SU-DHL-6 (cell line): ENCODE measurements at regions not wholly inside any gene's neighbourhood (a gene's known extent, or its start where the extent isn't known, plus 50 kb on each side); places are given as distances from the start of the nearest gene placed in this dataset.

Experiments used
- H2AFZ ChIP-seq: fragments of 200-600 bp; sonication (generic); 2 replicates; pipeline ENCODE4 v1.6.1; 2014; ENCODE audit warnings: low read depth, mild to moderate bottlenecking, moderate library complexity, mixed read lengths, antibody characterized with exemption, low read length; ENCODE audit not compliant: severe bottlenecking
- H3F3A ChIP-seq: fragments of 200-600 bp; shearing (Covaris generic); 2 replicates; pipeline ENCODE4 v1.6.0; 2016; ENCODE audit warnings: antibody characterized with exemption, mild to moderate bottlenecking; ENCODE audit not compliant: insufficient read depth
- H3K27ac ChIP-seq: fragments of 200-600 bp; sonication (generic); 2 replicates; pipeline ENCODE4 v1.5.1; 2016; ENCODE audit warnings: low read depth, mild to moderate bottlenecking, low read length, moderate library complexity, mixed read lengths
- H3K27me3 ChIP-seq: fragments of 200-600 bp; sonication (generic), shearing (Covaris generic); 2 replicates; pipeline ENCODE4 v1.6.0; 2014; ENCODE audit warnings: mild to moderate bottlenecking, low read length
- H3K36me3 ChIP-seq: fragments of 200-600 bp; sonication (generic); 2 replicates; pipeline ENCODE4 v1.6.1; 2014; ENCODE audit warnings: mild to moderate bottlenecking, low read length, mixed read lengths
- H3K4me2 ChIP-seq: fragments of 300-600, 200-600 bp; shearing (Covaris generic), sonication (generic); 2 replicates; pipeline ENCODE4 v1.6.0; 2014; ENCODE audit warnings: low read length, low read depth, mild to moderate bottlenecking; ENCODE audit not compliant: poor library complexity, severe bottlenecking
- H3K4me3 ChIP-seq: fragments of 200-600 bp; sonication (generic); 2 replicates; pipeline ENCODE4 v1.5.1; 2014; ENCODE audit warnings: antibody characterized with exemption, low read length, mild to moderate bottlenecking, mixed read lengths; ENCODE audit not compliant: insufficient read depth, poor library complexity, severe bottlenecking
- H3K79me2 ChIP-seq: fragments of 200-600 bp; sonication (generic); 2 replicates; pipeline ENCODE4 v1.6.1; 2014; ENCODE audit warnings: mild to moderate bottlenecking, low read length, moderate library complexity; ENCODE audit not compliant: insufficient read depth
- H3K9ac ChIP-seq: fragments of 200-600 bp; sonication (generic); 2 replicates; pipeline ENCODE4 v1.7.0; 2014; ENCODE audit warnings: mild to moderate bottlenecking, low read length
- H3K9me2 ChIP-seq: fragments of 200-600 bp; sonication (generic); replicated peaks from 2 replicates; pipeline ENCODE4 v1.6.1; 2014; ENCODE audit warnings: low read length; ENCODE audit not compliant: insufficient read depth
- H3K9me3 ChIP-seq: fragments of 200-600 bp; sonication (generic); 2 replicates; pipeline ENCODE4 v1.6.1; 2014; ENCODE audit warnings: low read length, mixed read lengths; ENCODE audit not compliant: insufficient read depth
- H4K20me1 ChIP-seq: fragments of 200-600 bp; sonication (generic); 2 replicates; pipeline ENCODE4 v1.6.1; 2014; ENCODE audit warnings: low read depth, mild to moderate bottlenecking, antibody characterized with exemption, low read length, moderate library complexity, mixed read lengths
- EZH2phosphoT487 ChIP-seq: fragments of 200-600 bp; sonication (generic), shearing (Covaris generic); conservative IDR thresholded peaks from 2 replicates; pipeline ENCODE4 v1.6.1; 2018; ENCODE audit warnings: mild to moderate bottlenecking, antibody characterized with exemption, low read length, moderate library complexity, mixed read lengths
- TF ChIP-seq, protein P1 (sequence below): fragments of 200-600 bp; sonication (generic); IDR thresholded peaks from one replicate; pipeline ENCODE4 v1.5.1; 2017; ENCODE audit warnings: antibody characterized with exemption, mild to moderate bottlenecking, low read length, moderate library complexity; ENCODE audit not compliant: insufficient read depth, poor library complexity, severe bottlenecking

DNA sequence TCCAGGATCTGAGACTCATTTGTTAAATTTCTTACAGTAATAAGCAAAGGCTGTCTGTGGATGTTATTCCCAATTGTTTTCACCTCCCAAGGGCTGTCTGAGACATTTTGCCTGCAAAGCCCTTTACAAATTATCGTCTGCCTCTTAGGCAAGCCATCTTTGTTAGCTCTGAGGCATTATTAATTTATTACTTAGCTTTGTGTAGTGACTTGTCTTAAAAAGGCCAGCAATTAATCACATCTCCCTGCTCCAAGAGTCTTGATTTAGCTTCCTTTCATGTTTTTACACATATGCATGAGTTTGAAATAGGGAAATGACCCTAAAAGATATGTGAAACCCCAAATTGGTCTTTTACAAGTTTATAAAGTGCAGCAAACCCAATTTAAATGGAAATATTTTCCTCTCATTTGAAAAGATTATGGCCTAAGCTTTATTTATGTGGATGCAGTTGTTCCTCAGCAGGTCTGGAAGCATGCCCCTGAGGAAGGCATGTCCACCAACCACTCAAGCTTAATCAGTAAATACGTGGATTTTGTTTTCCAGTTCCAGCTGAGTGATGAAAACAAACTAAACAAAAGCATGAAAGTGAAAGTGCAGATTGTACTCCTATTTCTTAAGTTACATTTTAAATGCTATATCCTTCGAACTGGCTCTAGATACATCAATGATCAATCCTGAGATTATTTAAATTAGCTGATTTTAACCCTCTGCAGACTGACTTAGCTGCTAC is 173.6 kb upstream of the LNX1 start:
- Histone ChIP-seq H3K9ac (no peak overlapping the region), H3K27me3 (no peaks in the 10 kb centered on the region), H3K79me2 (no peaks in the 10 kb centered on the region), H3K4me2 (no peak overlapping the region), H3F3A (no peaks in the 10 kb centered on the region), H2AFZ (no peak overlapping the region), H3K36me3 (no peaks in the 10 kb centered on the region), H3K9me3 (no peaks in the 10 kb centered on the region), H3K9me2 (no peaks in the 10 kb centered on the region), H3K4me3 (no peak overlapping the region), H3K27ac (no peak overlapping the region), H4K20me1 (no peaks in the 10 kb centered on the region)
- TF ChIP-seq EZH2phosphoT487: no peak
- TF ChIP-seq, protein P1, sequence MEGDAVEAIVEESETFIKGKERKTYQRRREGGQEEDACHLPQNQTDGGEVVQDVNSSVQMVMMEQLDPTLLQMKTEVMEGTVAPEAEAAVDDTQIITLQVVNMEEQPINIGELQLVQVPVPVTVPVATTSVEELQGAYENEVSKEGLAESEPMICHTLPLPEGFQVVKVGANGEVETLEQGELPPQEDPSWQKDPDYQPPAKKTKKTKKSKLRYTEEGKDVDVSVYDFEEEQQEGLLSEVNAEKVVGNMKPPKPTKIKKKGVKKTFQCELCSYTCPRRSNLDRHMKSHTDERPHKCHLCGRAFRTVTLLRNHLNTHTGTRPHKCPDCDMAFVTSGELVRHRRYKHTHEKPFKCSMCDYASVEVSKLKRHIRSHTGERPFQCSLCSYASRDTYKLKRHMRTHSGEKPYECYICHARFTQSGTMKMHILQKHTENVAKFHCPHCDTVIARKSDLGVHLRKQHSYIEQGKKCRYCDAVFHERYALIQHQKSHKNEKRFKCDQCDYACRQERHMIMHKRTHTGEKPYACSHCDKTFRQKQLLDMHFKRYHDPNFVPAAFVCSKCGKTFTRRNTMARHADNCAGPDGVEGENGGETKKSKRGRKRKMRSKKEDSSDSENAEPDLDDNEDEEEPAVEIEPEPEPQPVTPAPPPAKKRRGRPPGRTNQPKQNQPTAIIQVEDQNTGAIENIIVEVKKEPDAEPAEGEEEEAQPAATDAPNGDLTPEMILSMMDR: no peak

DNA sequence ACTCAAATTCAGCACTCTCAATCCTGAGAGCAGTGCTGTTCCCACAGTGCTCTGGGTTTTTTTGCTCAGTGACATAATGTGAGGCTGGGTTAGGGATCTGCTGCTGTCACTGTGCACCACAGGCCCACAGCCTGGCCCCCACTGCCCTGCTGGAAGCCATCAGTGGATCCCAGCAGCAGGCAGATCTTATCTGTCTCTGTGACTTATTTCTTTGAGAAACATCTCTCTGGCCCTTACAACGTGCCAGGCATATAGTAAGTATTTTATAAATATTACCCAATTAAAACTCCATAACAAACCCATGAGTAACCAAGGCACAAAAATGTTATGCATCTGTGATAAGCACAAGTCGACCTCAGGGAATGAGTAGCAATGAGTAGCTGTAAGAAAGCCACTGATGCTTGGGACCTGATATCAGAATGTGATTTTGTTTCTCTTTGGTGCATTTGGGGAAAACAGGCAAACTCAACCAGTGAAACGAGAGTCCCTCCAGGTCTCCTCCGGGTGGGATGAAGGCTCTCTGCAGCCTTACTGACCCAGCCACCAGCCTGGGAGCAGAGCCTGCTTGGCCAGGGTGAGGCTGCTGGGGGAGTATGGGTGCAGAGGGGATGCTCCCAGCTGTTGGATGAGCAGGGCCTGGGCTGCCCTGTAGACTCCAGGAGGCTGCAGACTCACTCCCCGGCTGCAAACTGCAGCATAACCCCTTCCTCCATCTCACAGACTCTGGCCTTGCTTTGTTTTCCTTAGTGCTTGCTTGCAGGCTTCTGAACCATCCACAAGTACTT is 172.7 kb upstream of the LNX1 start:
- Histone ChIP-seq H2AFZ (no peak overlapping the region), H3K4me2 (no peak overlapping the region), H3K4me3 (no peak overlapping the region), H3F3A (no peaks in the 10 kb centered on the region), H3K9me2 (no peaks in the 10 kb centered on the region), H4K20me1 (no peaks in the 10 kb centered on the region), H3K9ac (no peak overlapping the region), H3K36me3 (no peaks in the 10 kb centered on the region), H3K79me2 (no peaks in the 10 kb centered on the region), H3K27ac (no peak overlapping the region), H3K9me3 (no peaks in the 10 kb centered on the region), H3K27me3 (no peaks in the 10 kb centered on the region)
- TF ChIP-seq EZH2phosphoT487: no peak
- TF ChIP-seq, protein P1: no peak

DNA sequence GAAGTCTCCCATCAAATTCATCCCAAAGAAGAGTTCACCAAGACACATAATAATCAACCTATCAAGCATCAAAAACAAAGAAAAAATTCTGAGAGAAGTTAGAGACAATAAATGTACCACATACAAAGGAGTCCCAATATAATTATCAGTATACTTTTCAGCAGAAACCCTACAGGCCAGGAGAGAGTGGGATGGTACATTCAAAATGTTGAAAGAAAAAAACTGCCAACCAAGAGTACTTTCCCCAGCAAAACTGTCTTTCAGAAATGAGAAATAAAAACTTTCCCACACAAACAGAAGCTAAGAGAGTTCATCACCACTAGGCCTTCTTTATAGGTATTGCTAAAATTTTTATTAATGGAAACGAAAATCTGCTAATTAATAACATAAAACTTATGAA is 164.4 kb upstream of the LNX1 start:
- no peaks in the 10 kb centered on the region for H3K36me3 ChIP-seq
- TF ChIP-seq, protein P1: no peak

More for the DNA sequence above, 164.4 kb upstream of the LNX1 start:
- H3F3A ChIP-seq: no peaks in the 10 kb centered on the region
- H3K9ac ChIP-seq: no peak overlapping the region
- no peaks in the 10 kb centered on the region for H3K9me2 ChIP-seq
- no peak overlapping the region for H3K4me3 ChIP-seq
- H3K27ac ChIP-seq: no peak overlapping the region
- no peaks in the 10 kb centered on the region for H3K9me3 ChIP-seq
- H3K79me2 ChIP-seq: no peaks in the 10 kb centered on the region
- no peaks in the 10 kb centered on the region for H4K20me1 ChIP-seq
- H2AFZ ChIP-seq: no peak overlapping the region
- no peak overlapping the region for H3K4me2 ChIP-seq
- no peaks in the 10 kb centered on the region for H3K27me3 ChIP-seq
